HG03442 (cell line): ENCODE measurements at regions not wholly inside any gene's neighbourhood (a gene's known extent, or its start where the extent isn't known, plus 50 kb on each side); places are given as distances from the start of the nearest gene placed in this dataset.
"Not testable (repeated sequence)": the region's sequence is repeated elsewhere in the genome, so short reads cannot be mapped to it uniquely, and the experiment has no call there.

Experiments
- ATAC-seq: cut with Tn5 transposase; IDR thresholded peaks from one replicate; pipeline ENCODE4 v1.9.1; 2021; ENCODE audit warnings: mild to moderate bottlenecking, moderate library complexity; ENCODE audit not compliant: unreplicated experiment

DNA sequence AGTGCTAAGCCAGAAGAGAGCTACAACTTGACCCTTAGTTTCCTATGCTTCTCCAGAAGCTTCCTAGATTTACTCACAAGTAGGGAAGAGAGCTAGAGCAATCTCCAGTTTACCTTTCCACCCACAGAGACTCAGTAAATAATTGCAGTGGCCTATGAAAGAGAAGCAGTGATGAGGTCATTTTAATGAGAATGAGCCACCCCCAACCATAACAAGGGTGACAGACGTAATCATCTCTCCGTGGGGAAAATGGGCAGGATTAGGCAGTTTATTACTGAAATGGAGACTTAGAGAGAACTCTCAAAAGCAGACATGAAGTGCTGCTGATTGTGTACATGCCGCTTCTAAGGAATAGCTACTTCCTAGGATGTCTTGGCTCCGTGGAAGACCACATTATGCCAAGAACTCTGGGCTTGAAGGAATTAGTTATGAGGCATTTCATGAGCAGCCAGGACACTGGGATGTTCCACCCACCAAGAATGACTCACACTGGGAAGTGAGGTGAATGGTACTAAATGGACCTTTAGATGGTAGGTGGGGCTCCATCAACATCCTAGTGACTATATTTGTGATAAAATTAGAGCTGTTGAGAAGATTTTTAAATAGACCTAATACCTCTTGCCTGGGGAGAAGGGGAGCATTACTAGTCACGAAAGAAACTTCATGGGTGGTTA is 160.9 kb downstream of the EDEM1 start:
- no peak for ATAC-seq

DNA sequence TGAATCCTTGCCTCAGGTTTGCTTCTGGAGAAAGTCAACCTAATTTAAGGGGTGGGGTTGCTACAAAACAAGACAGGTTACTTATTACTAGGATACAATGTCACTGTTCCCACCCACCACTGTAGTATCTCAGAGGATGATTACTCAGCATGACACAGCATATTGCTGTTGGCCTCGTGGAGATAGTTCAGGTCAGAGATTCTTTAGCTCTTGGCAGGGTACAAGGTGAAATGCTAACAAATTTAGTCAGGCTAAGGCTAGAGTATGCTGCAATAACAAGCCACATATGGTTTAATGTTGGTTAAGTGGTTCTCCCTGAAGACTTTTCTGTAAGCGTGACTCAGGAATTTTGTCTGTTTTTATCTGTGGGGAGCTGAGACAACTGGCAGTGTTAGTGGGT is 161.8 kb downstream of the EDEM1 start:
- ATAC-seq = no peak

DNA sequence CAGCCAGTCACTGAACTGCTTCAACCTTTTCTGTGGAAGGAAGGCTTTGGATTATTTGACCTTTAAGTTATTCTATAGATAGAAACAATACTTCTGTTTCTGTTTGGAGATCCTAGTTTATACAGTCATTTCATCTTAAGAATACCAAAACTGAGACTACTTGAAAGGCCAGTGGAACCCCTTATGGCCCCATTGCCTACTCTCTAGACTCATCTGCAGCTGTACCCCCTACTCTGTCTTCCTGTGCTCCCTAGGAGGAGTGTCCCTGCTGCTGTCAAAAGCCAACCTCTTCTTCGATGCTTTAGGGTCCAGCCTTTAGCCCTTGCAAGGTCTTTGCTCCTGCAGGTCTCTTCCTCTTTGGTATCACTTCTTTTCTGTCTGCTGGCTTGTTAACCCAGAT is 169.6 kb downstream of the EDEM1 start:
- no peak for ATAC-seq

DNA sequence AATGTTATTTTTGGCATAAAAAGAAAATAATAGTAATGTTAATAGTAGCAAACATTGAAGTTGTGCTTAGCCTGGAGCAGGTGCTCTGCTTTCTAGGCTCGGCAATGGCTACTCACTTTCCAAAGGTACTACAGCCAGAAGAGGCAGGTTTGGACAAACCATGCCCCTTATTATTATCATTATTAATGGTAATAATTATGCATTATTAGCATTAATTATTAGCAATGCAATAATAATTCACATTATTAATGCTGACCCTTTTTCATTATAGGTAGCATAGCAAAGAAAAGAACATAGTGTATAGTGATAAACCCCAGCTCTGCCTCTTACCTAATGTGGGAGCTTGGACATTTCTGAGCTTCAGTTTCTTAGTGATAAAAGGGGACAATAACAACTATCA is 171.4 kb downstream of the EDEM1 start:
- no peak for ATAC-seq

DNA sequence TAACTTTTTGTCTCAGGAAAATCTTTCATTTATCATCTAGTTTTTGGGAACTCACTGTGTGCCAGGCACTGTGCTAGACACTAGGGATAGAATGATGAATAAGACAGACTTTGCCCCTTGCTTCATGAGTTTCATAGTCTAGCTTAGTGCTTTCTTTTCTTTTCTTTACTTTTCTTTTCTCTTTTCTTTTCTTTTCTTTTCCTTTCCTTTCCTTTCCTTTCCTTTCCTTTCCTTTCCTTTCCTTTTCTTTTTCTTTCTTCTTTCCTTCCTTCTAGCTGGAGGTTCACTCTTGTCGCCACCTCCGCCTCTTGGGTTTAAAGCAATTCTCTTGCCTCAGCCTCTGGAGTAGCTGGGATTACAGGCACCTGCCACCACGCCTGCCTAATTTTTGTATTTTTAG is 172.9 kb downstream of the EDEM1 start:
- no peak for ATAC-seq

DNA sequence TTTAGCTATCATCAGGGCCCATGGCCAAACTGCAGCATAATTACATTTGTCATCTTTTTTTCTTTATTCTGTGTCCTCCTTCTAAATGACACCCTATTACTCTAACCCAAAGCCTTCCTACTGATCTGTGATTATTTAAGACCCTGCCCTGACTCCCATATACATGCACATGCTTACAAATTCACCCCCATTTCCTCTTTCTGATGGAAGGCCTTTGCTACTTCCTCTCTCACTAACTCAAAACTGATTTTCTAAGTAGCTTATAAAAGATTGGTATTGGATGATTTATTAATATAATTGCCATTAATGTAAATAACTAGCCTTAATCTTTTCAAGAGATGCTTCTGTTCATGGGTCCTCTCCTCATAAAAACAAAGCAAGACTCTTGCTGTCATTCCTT is 179.2 kb downstream of the EDEM1 start:
- no peak for ATAC-seq

DNA sequence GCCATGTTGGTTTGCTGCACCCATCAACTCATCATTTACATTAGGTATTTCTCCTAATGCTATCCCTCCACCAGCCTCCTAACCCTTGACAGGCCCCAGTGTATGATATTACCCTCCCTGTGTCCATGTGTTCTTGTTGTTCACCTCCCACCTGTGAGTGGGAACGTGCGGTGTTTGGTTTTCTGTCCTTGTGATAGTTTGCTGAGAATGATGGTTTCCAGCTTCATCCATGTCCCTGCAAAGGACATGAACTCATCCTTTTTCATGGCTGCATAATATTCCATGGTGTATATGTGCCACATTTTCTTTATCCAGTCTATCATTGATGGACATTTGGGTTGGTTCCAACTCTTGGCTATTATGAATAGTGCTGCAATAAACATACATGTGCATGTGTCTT is 184.0 kb downstream of the EDEM1 start:
- ATAC-seq = not testable (repeated sequence)

DNA sequence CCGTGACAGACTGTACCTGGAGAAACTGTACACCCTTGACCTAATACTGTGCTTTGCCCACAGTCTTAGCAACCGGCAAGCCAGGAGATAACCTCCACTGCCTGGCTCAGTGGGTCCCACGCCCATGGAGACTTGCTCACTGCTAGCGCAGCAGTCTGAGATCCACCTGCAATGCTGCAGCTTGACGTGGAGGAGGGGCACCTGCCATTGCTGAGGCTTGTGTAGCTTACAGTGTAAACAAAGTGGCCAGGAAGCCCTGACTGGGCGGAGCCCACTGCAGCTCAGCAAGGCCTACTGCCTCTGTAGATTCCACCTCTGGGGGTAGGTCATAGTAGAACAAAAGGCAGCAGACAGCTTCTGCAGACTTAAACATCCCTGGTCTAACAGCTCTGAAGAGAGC is 189.3 kb downstream of the EDEM1 start:
- ATAC-seq = no peak

DNA sequence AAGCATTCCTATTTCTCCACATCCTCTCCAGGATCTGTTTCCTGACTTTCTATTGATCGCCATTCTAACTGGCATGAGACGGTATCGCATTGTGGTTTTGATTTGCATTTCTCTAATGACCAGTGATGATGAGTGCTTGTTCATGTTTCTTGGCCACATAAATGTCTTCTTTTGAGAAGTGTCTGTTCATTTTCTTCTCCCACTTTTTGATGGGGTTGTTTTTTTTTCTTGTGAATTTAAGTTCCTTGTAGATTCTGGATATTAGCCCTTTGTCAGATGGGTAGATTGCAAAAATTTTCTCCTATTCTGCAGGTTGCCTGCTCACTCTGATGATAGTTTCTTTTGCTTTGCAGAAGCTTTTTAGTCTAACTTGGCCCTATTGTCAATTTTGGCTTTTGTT is 191.8 kb downstream of the EDEM1 start:
- not testable (repeated sequence) for ATAC-seq

DNA sequence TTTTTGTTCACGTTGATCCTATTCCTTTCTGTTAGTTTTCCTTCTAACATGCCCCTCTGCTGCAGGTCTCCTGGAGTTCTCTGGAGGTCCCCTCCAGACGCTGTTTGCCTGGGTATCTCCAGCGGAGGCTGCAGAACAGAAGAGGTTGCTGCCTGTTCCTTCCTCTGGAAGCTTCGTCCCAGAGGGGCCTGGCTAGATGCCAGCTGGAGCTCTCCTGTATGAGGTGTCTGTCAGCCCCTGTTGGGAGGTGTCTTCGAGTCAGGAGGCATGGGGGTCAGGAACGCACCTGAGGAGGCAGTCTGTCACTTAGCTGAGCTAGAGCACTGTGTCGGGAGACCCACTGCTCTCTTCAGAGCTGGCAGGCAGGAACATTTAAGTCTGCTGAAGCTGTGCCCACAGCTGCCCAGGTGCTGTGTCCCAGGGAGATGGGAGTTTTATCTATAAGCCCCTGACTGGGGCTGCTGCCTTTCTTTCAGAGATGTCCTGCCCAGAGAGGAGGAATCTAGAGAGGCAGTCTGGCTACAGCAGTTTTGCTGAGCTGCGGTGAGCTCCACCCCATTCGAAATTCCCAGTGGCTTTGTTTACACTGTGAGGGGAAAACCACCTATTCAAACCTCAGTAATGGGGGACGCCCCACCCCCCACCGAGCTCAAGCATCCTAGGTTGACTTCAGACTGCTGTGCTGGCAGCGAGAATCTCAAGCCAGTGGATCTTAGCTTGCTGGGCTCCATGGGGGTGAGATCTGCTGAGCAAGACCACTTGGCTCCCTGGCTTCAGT is 196.2 kb downstream of the EDEM1 start:
- ATAC-seq = not testable (repeated sequence)

DNA sequence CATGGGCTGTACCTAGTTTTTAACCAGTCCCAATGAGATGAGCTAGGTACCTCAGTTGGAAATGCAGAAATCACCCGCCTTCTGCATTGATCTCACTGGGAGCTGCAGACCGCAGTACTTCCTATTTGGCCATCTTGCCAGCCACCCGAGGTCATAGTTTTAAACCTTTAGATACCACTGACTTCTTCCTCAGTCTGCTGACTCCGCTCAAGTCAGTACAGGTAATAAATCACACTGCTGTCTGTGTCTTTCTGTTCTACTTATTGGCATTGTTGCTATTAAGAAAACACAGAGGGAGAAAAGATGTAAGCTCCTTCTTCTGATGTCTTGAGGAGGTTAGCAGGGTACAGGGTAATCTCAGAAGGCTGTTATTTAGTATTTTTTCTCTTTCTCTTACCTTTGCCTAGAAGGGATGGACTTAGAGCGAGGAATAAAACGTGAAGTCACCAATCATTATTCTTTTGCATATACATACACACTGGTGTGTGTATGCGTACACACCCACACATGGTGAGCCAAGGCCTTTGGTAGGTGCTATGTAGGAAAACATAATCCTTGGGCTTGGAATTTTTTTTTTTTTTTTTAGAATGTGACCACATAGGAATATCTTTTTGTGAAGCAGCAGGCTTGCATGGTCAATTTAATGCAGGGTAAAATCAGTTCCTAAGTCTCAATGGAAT is 197.2 kb downstream of the EDEM1 start:
- ATAC-seq = no peak

DNA sequence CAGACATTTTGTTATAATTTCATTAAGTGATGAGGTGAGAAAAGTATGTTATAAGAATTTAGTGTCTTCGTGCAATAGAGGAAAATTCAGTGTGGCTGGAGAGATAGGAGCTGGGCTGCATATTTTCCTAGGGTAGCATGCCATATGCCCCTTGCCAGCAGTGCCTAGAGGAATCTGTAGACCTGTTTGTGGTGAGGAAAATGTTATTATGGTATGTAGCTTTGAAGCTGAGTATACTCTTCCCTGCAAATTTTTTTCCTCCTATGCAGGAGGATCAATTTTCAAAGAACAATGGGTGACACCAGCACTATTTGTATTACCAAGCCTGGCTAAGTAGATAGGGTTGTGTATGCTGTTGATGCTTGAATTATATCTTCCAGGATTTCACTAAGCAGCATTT is 200.6 kb downstream of the EDEM1 start:
- ATAC-seq = no peak

DNA sequence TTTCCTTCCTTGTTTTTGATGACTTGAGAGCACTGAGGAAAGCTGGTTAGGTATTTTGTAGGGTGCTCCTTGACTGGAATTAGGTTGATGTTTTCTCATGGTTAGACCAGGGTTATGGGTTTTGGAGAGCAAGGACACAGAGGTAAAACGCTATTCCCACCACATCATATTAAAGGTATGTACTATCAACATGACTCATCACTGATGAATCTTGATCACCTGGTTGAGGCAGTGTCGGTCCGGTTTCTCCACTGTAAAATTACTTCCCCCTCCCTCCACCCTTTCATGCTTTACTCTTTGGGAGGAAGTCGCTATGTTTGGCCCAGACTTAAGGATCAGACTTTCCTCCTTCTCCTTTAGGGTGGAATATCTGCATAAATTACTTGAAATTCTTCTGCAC is 201.6 kb downstream of the EDEM1 start:
- no peak for ATAC-seq

DNA sequence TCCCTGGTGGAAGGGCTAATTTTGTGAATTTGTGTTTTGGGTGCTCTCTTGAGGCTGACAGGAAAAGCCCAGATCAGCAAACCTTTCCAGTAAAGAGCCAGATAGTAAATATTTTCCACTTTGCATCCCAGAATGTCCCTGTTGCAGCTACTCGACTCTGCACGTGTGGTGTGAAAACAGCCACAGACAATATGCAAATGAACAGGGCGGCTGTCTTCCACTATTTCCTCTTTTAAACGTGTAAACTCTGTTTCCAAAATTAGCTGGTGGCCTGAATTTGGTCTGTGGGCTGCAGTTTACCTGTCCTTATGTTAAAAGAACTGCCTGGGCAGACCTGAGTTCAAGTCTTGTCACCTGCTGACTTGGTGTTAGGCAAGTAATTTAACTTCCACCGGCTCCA is 202.7 kb downstream of the EDEM1 start:
- ATAC-seq = peak; percentile 51

DNA sequence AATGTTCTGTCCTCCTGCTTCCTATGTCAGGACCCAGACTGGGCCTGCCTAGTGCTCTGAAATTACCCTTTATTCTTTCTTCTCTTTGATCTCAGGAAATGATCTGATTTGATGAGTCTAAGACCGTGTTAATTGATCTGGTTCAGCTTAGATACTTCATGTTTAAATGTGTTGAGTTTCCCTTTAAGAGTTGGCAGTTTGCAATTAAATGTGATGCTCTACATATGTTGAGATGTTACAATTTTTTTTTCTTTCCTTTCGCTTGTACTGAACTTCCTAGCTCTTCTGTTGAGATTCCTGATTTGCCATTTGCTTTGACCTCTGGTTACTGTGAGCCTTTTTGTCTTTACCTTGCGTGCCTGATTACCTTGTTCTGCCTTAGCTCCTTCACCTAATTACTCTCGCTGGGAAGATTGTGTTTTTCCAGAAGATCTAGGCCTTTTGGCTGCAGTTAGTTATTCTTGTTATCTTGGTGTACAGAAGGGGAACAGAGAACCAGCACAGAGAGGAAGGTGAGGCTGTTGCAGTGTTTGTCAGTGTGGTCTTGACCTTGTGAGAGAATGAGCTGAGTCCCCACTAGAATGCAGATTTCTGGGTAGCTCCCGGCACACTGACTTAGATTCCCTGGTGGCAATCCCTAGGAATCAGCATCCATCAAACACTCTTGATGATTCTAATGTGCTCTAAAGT is 203.6 kb downstream of the EDEM1 start:
- ATAC-seq = no peak

DNA sequence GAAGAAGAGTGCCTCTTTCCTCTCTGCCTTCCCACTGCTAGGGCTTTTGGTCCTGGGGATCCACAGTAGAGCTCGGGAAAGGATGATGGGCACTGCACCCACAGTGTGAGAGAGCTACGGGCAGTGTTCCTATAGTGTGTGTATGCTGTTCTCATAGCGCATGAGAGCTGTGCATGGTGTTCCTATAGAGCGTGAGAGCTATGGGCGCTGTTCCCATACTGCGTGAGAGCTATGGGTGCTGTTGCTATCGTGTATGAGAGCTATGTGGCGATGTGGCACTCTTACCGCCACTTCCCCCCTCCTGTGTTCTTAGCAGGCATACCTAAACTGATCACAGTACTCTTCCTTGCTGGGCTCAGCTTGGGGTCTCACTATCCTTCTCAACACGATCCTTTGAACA is 213.5 kb downstream of the EDEM1 start:
- ATAC-seq = no peak

DNA sequence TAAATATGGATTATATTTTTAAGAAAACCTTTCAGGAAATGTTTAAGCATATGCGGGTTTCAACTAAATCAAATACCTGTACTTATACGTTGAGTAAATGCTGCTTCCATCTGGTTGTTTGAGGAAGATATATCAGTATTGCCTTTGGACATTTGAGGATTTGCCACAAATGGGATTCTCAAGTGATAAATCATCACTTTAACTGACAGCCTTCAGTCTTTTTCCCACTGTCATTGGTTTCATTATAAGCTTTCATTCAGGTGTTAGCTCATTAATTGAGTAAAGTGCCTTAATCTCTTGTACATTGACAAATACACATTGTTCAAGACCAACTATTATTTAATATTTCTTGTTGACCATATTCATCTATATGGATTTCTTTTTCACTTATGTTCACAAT is 217.2 kb downstream of the EDEM1 start:
- no peak for ATAC-seq

DNA sequence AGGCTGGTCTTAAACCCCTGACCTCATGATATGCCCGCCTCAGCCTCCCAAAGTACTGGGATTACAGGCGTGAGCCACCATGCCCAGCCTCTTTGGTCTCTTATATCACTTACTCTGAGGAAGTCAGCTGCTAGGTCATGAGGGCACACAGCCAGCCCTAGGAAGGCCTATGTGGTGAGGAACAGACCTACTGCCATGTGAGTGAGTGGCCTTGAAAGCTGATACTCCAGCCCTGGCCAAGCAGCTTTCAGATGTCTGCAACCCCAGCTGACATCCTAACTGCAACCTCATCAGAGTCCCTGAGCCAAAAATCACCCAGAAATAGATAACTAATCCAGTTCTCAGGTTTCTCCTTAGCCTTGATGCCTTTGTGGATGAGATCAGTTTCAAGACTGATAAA is 224.3 kb downstream of the EDEM1 start:
- ATAC-seq = no peak

DNA sequence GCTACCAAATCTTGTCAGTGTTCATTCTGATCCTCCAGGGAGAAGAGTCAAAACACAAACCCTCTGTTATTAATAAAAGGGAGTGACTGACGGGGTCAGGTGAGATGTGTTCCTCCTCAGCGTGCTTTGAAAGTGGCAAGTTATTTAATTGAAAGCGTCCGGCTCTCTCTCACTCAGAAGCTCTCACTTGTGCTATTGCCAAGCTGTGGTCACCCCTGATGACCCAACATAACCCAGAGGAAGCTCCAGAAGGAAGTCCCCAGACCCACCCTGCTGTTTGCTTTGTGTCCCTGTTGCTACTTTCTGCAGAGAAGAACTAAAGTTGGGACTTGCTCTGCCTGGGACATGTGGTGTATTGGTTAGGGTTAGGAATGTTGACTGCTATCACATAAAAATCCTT is 235.6 kb downstream of the EDEM1 start:
- ATAC-seq = no peak

DNA sequence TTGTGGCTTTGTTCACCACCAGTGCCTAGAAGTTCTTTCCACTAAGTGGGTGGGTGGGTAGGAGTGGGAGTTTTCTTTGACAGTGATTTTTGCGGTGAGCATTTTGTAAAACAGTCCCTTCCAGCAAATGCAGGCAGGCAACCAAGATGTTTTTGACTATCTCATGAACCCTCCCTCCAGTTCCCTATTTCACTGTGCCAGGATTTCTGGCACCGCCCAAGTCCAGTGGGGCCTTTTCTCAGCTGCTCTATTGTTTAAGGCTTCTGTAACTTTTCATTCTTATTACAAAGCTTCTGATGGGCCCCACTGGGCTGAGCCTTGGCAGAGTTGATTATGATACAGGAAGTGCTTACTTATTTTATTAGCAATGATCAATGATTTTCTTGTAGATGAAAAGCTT is 236.0 kb downstream of the EDEM1 start:
- no peak for ATAC-seq

DNA sequence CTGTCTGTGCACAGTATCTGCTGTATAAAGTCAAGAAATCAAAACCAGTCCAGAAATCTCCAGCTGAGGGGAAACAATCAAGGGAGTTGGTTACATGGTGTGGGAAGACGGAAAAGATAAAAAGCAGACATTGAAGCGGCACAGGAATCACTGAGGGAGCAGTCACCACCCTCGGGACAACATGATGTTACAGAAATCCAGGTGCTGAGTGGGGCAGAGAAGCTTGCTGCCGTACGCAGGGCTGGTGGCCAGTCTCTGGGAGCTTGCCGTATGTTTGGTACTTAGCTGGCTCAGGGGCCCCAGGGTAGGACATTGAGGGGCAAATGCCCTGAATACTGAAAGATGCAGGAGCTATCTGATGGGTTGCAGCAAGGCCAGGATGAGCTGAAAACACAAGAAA is 237.9 kb downstream of the EDEM1 start:
- no peak for ATAC-seq
